GM18861 (cell line): ENCODE measurements at regions not wholly inside any gene's neighbourhood (a gene's known extent, or its start where the extent isn't known, plus 50 kb on each side); places are given as distances from the start of the nearest gene placed in this dataset.

Source experiments
- ATAC-seq: cut with Tn5 transposase; IDR thresholded peaks from one replicate; pipeline ENCODE4 v1.9.1; 2021; ENCODE audit not compliant: unreplicated experiment

DNA sequence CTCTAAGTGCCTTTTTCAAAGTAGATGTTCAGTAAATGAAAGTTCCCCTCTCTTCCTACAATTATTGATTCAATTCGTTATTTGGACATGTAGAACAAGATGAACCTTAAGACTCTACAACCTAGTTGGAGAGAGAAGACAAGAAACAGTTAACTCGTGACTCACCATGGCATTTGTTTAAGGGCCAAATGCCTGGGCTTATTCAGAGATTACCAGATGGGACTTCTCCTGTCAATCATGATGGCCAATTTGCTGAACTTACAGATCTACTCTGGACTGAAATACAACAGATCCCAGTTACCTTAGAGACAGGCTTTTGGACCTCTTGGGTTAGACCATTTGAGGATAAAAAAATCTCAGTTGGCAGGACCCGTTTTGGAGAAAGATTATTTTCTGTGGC, 93.5 kb downstream of the C1orf94 start:
- no peak for ATAC-seq

DNA sequence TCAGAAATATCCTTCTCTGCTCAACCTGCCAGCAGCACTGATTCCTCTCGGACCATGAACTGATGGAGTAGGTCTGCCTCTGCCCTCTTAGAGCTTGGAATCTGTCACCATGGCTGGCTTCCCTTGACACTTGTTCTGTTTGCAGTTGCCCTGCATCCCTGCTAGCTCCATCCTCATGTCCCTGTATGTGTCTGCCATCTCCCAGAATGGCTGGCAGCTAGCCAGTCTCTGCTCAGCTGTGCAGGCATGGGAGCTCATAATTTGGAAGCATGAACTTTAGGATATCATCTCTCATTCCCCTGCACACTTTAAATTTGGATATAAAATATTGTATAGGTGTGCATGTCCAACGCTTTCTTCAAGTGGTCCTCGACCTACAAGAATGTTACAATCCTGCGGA, 95.4 kb downstream of the C1orf94 start:
- no peak for ATAC-seq

- ATAC-seq, result no peak
Observed at GRCh38 chr1:34275150-34275549, 98.4 kb downstream of the C1orf94 start.

GRCh38 chr1:34276606-34277005, 99.9 kb downstream of the C1orf94 start:
- ATAC-seq, result no peak

GRCh38 chr1:34277150-34277549, 100.4 kb downstream of the C1orf94 start:
- ATAC-seq, result no peak

GRCh38 chr1:34278211-34278610, 101.5 kb downstream of the C1orf94 start:
- ATAC-seq, result no peak

DNA sequence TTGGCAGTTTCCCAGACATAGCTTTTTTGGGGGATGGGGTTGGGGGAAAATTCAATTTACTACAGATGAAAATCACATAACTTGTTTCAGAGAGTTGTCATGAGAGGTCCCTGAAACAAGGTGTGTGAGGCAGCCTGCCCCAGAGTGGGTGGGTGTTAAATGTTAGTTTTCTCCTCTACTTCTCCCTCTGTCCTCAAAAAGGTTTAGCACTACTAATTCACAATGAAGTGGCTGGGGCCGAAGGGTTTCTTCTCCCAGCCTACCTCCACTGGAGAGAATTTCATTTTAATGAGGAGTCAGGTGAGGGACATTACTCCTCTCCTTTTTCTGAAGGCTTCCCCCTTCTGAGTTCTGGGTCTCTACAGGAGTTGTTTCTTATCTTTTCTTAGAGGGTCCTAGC, 103.3 kb downstream of the C1orf94 start:
- no peak for ATAC-seq

DNA sequence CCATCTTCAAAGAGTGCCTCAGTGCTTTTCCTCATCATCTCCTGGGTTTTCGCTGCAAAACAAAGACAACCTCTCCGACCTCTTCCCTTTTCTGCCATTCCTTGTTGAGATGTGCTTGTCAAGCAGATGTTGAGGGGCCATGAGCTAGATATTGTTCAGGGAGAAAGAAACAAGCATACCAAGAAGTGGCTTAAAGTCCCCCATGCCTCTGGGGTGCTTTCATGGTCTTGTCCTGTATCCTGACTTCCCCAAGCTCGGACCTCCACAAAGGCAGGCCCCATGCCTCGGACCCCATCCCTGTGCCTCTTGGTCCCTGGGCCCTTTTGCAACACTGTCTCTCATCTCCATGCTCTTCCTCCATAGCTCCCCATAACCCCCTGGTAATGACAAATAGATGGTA, 103.8 kb downstream of the C1orf94 start:
- no peak for ATAC-seq

GRCh38 chr1:34283142-34283541, 106.4 kb downstream of the C1orf94 start:
- ATAC-seq, result no peak

- ATAC-seq, result no peak
Observed at GRCh38 chr1:34286511-34286910, 109.8 kb downstream of the C1orf94 start.

- ATAC-seq, result no peak
Observed at GRCh38 chr1:34290831-34291230, 114.1 kb downstream of the C1orf94 start.

DNA sequence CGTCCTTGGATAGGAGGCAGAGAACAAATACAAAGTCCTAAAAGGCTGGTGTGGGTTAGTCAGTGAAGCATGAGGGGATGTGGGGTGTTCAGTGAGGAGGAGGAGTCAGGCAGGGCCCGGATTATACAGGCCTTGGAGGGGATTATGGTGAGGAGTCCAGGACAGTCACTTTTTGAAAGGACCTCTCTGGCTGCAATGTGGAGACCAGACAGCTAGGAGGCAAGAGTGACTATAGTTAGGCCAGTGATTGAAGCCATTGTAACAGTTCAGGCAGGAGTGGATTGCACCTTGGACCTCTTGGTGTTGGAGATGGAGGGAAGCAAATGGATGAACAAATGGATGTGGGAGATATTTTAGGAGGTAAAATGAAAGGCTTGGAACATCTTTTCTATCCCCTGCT, 115.8 kb downstream of the C1orf94 start:
- no peak for ATAC-seq

- ATAC-seq, result no peak
Observed at GRCh38 chr1:34296059-34296458, 119.4 kb downstream of the C1orf94 start.

GRCh38 chr1:34302798-34303197, 126.1 kb downstream of the C1orf94 start:
- no peak for ATAC-seq

DNA sequence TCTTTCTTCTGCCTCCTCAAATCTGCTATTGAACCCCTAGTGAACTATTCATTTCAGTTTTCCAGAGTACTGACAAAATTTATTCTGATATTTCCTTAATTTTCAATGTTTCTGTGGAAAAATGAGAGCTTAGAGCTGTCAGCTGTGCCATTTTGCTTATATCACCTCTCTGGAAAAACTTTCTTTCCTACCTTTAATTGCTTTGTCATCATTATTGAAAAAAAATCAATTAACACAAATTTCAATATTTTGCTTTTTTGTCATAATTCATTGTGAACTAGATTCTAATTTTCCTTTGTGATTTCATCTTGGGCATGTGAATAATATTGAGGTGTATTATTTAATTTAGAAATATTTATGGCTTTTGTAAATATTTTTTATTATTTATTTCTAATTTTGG, 126.5 kb downstream of the C1orf94 start:
- no peak for ATAC-seq

DNA sequence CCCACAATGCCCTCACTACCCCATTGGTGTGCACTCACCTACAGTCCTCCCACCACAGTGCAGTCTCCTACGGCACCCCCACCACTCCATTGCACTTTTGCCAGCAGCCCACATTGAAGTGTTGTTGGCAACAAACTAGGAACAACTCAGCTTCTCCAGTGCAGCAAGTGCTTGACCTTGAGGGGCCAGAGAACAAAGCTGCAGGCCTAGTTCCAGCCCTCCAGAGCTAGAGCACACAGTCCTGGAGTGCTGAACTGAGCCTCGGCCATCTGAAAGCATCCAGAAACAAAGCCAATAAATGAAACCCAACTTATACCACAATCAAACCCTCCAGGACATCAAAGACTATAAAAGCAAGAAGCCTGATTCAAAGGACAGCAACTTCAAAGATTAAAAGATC, 129.9 kb downstream of the C1orf94 start:
- ATAC-seq, result no peak

DNA sequence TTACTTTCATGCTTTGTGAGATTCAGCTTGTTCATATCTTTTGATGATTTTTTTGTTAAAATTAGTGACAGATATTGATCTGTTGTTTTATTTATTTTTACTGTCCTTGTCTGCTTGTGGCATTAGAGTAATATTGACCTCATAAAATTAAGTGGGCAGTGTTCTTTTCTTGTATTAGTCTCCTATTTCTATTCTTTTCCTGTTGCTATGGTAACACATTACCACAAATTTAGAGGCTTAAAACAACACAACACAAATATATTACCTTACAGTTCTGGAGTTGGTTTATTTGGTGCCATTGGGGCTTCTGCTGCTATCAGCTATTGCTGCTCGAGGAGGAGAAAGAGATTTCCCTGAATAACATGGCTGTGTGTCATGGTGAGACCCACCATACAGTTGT, 135.7 kb downstream of the C1orf94 start:
- no peak for ATAC-seq

DNA sequence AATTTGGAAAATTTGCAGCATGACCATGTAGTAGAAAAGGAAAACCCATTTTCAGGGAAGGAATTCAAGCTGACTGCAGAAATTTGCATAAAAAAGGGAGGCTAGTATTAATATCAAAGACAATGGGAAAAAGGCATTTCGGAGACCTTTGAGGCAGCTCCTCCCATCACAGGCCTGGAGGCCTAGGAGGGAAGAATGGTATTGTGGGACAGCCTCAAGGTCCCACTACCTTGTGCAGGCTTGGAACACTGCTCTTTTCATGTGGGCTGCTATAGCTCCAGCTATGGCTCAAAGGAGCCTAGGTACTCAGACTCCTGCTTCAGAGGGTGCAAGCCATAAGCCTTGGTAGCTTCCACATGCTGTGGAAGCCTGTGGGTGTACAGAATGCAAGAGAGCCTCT, 139.3 kb downstream of the C1orf94 start:
- ATAC-seq, result no peak

- ATAC-seq, result no peak
Observed at GRCh38 chr1:34316773-34317172, 140.1 kb downstream of the C1orf94 start.

DNA sequence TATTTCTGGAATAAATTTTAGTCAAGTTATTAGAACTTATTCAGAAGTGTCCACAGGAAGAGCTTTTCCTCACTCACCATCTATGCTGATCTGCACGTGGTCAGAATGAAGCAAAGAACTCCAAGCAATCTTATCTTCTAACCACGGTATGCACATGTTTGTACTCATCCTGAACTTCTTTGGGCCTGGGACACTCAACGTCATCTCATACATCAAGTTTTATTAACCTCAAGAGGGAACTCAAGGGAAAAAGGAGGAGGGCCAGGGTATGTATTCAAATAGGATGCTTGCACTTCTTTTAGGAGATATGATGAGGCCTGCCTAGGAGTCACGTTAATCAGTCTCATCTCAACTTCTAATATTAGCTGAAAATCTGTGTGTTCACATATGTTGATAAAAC, 142.5 kb downstream of the C1orf94 start:
- ATAC-seq, result no peak

GRCh38 chr1:34320053-34320669, 143.5 kb downstream of the C1orf94 start:
- no peak for ATAC-seq

- no peak for ATAC-seq
Observed at GRCh38 chr1:34322969-34323368, 146.3 kb downstream of the C1orf94 start.

DNA sequence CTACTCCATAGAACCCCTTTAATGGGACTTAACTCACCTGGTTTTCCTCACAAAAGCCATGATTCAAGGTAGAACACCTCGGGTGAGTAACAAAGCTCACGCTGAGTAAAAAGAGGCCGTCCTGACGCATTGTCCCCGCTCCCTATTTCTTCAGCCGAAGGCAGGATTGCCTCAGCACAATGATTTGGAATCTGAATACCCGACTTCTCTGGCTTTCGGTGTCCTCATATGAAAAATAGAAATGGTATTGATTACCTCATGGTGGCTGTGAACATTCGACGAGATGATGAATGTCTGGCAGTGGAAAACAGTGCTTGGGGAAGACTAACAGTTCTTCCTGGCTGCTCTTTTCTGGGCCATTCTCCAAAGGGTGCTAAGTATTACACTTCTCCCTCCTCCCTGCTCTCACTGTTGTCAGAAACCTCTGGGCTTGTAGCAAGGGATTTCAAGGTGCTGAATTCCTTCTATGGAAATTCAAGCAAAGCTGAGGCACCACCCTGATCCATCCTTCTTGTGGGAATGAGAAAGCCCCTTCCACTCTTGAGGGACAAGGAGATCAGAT, 148.3 kb downstream of the C1orf94 start:
- no peak for ATAC-seq
